NCI-H2196 (cell line): ENCODE measurements at regions not wholly inside any gene's neighbourhood (a gene's known extent, or its start where the extent isn't known, plus 50 kb on each side); places are given as distances from the start of the nearest gene placed in this dataset.
"Not testable (repeated sequence)": the region's sequence is repeated elsewhere in the genome, so short reads cannot be mapped to it uniquely, and the experiment has no call there.

Experiments used
- DNase-seq: peaks from one replicate; lab custom pipeline; 2025; ENCODE audit not compliant: unreplicated experiment; lab: John Stamatoyannopoulos, UW

DNA sequence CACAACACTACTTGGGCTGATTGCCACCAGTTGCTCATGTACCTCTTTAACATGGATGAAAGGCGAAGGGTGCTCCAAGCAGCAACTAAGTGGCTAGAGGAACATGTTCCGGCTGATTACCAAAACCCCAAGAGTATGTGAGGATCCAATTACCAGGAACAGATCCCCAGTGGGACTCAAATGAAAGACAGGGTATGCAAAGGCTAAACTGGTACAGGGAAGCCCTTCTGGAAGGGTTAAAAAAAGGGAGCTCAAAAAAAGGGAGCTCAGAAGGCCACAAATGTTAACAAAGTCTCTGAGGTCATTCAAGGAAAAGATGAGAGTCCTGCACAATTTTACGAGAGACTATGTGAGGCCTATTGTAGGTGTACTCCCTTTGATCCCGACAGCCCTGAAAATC, 604.7 kb downstream of the UQCRFS1 start:
- DNase-seq, result no peak

GRCh38 chr19:28607066-28607583, 605.8 kb downstream of the UQCRFS1 start:
- DNase-seq, result no peak

DNA sequence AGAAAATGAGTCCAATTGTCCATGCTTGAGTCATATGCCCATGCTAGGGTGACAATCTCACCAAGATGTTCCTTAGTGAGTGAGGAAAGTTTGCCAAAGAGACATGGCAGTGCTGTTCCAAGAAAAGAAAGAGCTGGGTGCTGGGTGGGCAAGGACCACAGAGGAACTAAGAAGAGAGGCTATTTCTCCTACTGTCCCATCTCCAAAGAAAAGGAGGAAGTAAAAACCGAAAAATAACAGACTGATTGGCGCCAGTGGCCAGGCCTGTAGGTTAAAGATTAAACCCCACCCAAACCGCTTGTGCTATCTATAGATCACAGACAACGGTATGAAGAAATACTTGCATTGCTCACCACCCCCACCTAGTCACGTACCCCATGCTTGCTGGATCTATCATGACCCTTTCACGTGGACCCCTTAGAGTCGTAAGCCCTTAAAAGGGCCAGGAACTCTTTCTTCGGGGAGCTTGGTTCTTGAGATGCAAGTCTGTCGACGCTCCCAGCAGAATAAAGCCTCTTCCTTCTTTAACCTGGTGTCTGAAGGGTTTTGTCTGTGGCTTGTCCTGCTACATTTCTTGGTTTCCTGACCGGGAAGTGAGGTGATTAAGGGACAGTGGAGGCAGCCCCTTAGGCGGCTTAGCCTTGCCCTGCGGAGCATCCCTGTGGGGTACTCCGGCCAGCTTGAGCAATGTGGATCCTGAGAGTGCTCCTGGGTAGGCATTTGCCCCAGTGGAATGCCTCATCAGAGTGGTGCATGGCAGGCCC, 606.5 kb downstream of the UQCRFS1 start:
- no peak for DNase-seq

GRCh38 chr19:28605501-28606268, 607.3 kb downstream of the UQCRFS1 start:
- no peak for DNase-seq

- no peak for DNase-seq
These were observed 609.5 kb downstream of the UQCRFS1 start for GRCh38 chr19:28603453-28603852.

DNA sequence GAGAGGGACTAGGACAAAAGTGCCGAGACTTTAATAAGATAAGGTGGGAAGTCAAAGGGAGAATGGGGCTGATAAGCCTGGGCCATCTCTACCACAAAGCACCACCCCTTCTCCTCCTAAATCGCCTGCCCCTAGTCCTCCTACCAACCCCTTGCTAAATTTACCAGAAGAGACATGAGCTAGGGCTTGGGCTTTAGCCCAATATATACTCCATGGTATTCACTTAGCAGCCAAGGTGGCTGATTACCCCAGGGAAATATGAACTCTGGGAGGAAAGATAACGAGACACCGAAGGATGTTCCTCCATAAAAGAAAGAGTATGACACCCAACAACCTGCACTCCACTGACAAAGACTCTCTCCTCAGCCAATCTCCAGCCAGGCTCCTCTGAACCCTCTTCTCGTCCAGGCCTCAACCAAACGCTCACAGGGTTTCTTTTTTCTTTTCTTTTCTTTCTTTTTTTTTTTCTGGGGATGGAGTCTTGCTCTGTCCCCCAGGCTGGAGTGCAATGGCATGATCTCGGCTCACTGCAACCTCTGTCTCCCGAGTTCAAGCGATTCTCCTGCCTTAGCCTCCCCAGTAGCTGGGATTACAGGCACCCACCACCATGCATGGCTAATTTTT, 610.2 kb downstream of the UQCRFS1 start:
- DNase-seq, result no peak

DNA sequence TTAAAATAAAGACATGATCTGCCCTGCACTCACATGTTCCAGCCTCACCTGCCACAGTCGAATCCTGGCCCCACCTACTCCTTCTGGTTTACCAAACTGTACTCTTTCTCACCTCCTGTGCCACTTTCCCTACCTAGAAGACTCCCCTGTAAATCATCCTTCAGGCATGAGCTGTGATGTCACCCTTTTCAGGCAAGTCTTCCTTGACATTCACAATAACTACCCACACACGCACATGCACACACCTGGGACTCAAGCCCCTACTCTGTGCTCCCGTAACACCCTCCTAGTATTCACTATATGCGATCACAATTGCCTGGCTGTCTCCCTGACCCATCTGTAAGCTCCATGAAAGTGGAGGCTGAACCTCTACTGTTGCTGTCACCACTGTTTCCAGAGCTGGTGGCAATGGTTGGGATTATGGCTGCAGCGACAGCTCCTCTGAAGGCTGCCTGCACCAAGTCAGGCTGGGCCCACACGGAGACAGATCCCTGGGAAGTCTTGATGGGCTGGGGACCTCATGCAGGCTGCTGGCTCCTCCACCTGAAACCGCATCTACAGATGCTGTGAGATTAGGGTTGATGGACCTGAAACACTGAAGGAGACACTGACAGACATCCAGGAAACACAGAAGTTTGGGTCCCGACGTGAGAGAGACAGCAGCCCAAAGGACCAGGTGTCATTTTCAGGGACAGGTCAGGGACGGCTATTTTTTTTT, 611.1 kb downstream of the UQCRFS1 start:
- DNase-seq, result no peak

DNA sequence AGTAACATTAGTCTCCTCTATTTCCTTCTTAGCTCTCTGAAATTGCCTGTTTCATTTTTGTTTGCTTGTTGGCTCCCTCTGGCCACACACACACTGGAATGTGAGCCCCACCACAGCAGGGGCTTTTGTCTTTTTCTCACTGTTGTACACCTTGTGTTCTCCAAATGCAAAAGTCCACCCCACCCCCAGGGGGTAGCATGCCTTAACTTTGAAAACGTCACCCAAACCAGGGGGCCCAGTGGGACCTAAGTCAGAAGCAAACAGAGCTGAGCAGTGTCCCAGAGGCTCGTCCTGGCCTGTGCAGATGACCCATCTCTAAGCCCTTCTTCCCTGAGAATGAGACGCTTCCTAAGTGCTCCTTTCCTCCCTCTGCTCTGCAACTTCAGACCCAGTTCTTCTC, 614.1 kb downstream of the UQCRFS1 start:
- DNase-seq, result no peak

GRCh38 chr19:28596561-28597071, 616.3 kb downstream of the UQCRFS1 start:
- no peak for DNase-seq

DNA sequence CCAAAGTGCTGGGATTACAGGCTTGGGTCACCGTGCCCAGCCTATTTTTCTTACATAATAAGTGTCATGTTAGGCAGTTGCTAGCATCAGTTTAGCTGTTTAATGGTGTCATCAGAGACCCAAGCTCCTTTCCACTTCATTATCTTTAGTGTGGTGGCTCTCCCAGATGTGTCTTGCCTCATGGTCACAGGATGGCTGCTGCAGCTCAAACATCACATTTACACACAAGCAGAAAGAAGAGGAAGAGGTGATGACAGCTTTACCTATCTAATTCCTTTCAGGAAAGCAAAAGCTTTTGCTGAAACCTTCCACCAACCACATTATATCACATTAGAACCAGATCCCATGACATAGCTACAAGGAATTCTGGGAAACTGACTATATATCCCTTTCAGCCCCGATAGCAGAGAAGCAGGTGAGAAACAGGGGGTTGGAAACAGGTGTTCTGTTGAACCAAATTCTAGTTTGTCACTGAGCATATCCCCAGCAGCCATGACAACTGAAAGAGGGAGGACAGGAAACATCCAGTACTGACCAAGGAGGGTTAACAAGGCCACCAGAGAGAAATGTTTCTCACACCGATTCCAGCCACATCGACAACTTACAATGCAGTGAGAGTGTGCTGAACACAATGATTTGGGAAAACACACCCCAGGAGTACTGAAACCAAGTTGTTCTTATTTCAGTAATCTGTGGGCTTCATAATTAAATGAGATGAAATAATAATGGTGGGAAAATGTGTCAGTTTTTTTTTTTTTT, 617.0 kb downstream of the UQCRFS1 start:
- no peak for DNase-seq

- no peak for DNase-seq
These were observed 618.2 kb downstream of the UQCRFS1 start for GRCh38 chr19:28594737-28595136.

GRCh38 chr19:28589991-28590411, 623.0 kb downstream of the UQCRFS1 start:
- DNase-seq, result not testable (repeated sequence)

DNA sequence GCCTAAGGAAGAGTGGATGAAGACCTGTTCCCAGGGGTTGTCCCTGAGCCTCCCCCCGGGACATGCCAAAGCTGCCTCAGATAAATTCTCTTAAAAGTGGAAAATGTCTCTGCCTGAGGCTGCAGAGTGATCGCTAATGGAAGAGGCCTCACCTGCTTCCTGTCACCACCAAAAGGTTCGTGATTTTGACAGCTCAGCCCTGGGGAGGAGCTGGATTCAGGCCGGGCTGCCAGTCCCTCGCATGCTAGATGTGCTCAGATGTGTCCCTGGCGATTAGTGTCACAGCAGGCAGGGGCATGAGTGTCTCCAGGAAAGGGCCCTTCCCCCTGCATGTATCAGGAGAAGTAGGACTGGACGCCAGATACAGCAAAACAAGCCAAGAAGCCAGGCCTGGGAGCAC, 626.5 kb downstream of the UQCRFS1 start:
- DNase-seq, result no peak

DNA sequence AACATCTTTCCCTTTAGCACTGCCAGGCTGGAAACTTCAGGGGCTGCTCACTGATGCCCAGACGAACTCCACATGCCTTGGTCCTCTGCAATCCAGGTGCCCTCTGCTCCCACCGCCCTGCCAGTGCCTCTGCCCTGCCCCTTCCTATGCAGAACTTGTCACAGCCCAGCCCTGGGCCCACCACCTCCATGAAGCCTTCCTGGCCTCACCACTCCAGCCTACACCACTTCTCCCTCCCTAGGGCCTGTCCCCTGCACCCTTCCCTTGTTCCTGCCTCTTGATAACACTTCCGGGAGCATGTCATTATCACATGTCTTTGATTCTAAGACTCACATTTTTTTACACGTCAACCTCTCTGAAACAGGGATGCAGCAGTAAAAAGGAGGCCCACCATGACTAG, 627.2 kb downstream of the UQCRFS1 start:
- DNase-seq, result no peak

GRCh38 chr19:28583713-28584112, 629.2 kb downstream of the UQCRFS1 start:
- no peak for DNase-seq

DNA sequence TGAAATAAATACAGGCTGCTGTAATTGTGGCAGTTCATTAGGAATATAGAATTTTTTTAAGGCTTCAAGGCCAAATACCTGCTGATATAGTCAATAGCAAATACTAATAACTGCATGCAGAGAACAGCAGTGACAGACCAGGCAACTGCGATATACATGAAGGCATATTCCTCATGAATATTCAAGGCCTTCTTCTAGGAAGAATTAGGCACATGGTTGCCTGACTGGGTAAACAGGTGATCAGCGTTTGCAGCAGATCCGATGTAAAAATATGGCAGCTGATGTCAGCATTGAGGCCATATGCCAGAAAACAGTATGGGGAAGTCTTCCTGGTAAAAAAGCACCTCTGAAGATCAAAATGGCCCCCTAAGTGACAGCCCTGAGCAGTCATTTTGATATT, 629.7 kb downstream of the UQCRFS1 start:
- no peak for DNase-seq

DNA sequence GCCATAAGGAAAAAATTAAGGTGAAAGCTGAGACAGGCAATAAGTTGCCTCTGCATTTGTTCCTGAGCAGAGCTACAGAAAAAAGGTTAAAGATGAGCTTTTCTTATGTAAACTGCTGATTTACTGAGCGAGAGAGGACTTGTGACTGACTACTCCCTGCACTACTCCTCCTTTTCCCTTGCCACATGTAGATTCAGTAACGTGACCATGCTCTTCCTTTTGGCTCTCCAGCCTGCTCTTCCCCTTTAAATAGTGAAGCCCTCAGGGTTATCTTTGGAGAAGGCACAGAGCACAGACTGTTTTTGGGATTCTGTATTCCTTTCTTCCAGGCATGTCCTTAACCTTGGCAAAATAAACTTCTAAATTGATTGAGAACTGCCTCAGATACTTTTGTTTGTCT, 630.2 kb downstream of the UQCRFS1 start:
- DNase-seq, result no peak

DNA sequence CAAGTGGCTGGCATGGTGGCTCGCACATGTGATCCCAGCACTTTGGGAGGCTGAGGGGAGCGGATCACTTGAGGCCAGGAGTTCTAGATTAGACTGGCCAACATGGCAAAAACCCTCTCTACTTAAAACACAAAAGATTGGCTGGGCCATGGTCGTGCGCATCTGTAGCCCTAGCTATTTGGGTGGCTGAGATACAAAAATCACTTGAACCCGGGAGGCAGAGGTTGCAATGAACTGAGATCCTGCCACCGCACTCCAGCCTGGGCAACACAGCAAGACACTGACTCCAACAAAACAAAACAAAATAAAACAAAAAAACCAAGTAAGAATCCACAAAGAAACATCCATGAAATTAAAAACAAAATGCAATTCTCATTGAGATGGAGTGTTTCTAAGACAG, 630.6 kb downstream of the UQCRFS1 start:
- no peak for DNase-seq

DNA sequence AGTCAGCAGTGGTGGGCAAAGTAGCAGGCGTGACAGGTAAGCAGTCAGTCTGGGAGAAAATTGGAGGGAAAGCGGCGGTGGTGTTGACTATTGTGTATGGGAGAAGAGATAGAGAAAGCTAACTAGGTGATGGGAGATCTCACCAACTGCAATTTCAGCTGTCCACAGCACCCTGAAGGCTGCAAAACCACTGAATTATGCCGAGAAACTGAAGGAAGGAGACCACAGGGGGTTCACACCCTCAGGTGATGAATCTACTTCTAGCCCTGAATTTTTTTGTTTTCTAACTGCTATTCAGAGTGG, 631.5 kb downstream of the UQCRFS1 start:
- DNase-seq, result no peak

GRCh38 chr19:28578786-28579505, 634.0 kb downstream of the UQCRFS1 start:
- DNase-seq, result no peak
